CD4-positive, alpha-beta T cell (primary cell): ENCODE measurements at regions not wholly inside any gene's neighbourhood (a gene's known extent, or its start where the extent isn't known, plus 50 kb on each side); places are given as distances from the start of the nearest gene placed in this dataset.
"Not testable (repeated sequence)": the region's sequence is repeated elsewhere in the genome, so short reads cannot be mapped to it uniquely, and the experiment has no call there.

Experiments used
- ATAC-seq: fragments of 200-7000 bp; cut with Tn5 transposase; one replicate; pipeline ENCODE4 v1.10.0; 2022; ENCODE audit warnings: mild to moderate bottlenecking; ENCODE audit not compliant: poor library complexity
- CTCF ChIA-PET: fragments of 350-600 bp; sonication (Branson Sonifier 250); formaldehyde crosslinking; loops from one replicate; lab custom pipeline; 2021; ENCODE audit warnings: antibody characterized with exemption, inconsistent platforms; lab: Charles Lee
- POLR2A ChIA-PET: fragments of 350-600 bp; sonication (Branson Sonifier 250); formaldehyde crosslinking; loops from one replicate; lab custom pipeline; 2021; ENCODE audit warnings: antibody characterized with exemption, inconsistent platforms; lab: Charles Lee
- DNase-seq, 14 experiments: peaks; one replicate each; pipeline ENCODE4 v3.0.0-alpha.2; 2013 to 2020; ENCODE audit warnings: mixed read lengths in 2 of 14
- H3K27ac ChIP-seq, 2 donors: one replicate each; pipeline versions ENCODE4 v1.5.1 to v1.7.0; 2013; ENCODE audit warnings: low read length in 2 of 2, low read depth in 1 of 2, mild to moderate bottlenecking in 1 of 2
- H3K27me3 ChIP-seq, 2 experiments: 1 replicate in 1 of 2; 2 replicates in 1 of 2; pipeline versions ENCODE4 v1.6.1 to v1.7.0; 2013; ENCODE audit warnings: low read length in 2 of 2, control low read depth in 1 of 2, mild to moderate bottlenecking in 1 of 2, moderate library complexity in 1 of 2; ENCODE audit not compliant: insufficient read depth in 2 of 2, control insufficient read depth in 1 of 2
- H3K36me3 ChIP-seq: one replicate; pipeline ENCODE4 v1.6.1; 2013; ENCODE audit warnings: low read length, control low read depth; ENCODE audit not compliant: insufficient read depth
- H3K4me1 ChIP-seq: one replicate; pipeline ENCODE4 v1.6.1; 2013; ENCODE audit warnings: low read length, control low read depth; ENCODE audit not compliant: insufficient read depth
- H3K4me3 ChIP-seq: one replicate; pipeline ENCODE4 v1.5.1; 2013; ENCODE audit warnings: mild to moderate bottlenecking, low read length, moderate library complexity
- H3K9me3 ChIP-seq, 2 experiments: 1 replicate in 1 of 2; 2 replicates in 1 of 2; pipeline versions ENCODE4 v1.6.1 to v1.7.0; 2013; ENCODE audit warnings: low read length in 2 of 2, mild to moderate bottlenecking in 2 of 2, control low read depth in 1 of 2, moderate library complexity in 1 of 2; ENCODE audit not compliant: control insufficient read depth in 1 of 2, insufficient read depth in 1 of 2
- H3K27ac Mint-ChIP-seq: one replicate; pipeline ENCODE4 v1.8.0; 2020; ENCODE audit warnings: mixed read lengths
- H3K27me3 Mint-ChIP-seq: one replicate; pipeline ENCODE4 v1.8.0; 2021; ENCODE audit warnings: mixed read lengths
- H3K36me3 Mint-ChIP-seq: one replicate; pipeline ENCODE4 v1.8.0; 2021; ENCODE audit warnings: low read depth, mixed read lengths
- H3K4me1 Mint-ChIP-seq: one replicate; pipeline ENCODE4 v1.8.0; 2021; ENCODE audit warnings: low read depth, mixed read lengths
- H3K4me3 Mint-ChIP-seq: one replicate; pipeline ENCODE4 v1.8.0; 2020; ENCODE audit warnings: mild to moderate bottlenecking, mixed read lengths
- H3K9me3 Mint-ChIP-seq: one replicate; pipeline ENCODE4 v1.8.0; 2020; ENCODE audit warnings: mixed read lengths
- intact Hi-C, 2 experiments: fragments of 100-400 bp; cut with DNase I in 1 of 2; cut with micrococcal nuclease in 1 of 2; formaldehyde crosslinking; loops; one replicate each; pipeline versions ENCODE4 v1.15.1 to v1.9.0; 2023 to 2025; cut with DNase I, micrococcal nuclease
- TF ChIP-seq, protein P1 (sequence below): fragments of 200-600 bp; IDR thresholded peaks from one replicate; pipeline ENCODE4 v1.8.0; 2022; ENCODE audit warnings: antibody characterized with exemption, mild to moderate bottlenecking

DNA sequence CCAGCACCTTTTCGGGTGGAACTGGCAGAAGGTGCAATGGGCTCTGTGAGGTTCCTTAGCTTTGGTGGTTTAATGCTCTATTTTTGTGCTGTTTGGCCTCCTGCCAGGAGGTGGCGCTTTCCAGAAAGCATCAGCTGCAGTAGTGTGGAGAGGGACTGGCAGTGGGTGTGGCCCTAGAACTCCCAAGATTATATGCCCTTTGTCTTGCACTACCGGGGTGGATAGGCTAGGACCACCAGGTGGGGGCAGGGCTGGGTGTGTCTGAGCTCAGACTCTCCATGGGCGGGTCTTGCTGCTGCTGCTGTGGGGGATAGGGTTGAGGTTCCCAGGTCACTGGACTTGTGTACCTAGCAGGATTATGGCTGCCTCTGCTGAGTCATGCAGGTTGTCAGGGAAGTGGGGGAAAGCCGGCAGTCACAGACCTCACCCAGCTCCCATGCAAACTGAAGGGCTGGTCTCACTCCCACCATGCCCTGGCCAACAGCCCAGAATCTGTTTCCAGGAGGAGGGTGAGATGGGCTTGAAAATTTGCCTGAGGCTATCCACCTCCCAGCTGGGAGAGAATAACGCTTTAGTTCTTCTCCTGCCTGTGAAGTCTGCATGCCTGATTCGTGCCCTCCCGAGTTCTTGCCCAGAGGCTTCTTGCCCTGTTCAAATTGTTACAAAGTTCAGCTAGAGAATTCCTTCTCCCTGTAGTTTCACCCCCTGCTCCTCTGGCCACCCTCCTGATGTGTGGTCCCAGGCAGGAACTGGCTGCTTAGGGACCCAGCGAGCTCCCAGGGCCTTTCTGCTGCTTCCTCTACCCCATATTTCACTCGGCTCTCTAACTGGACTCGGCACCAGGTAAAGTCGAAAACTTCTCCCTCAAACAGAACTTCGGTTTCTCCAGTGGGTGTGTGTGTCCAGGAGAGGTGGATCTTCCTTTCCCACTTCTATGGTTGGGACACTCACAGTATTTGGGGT, 76.5 kb upstream of the BTG3 start:
- peak; percentile 23 to 59 (median 40) for DNase-seq
- H3K27ac ChIP-seq: no peak overlapping the region
- H3K27ac Mint-ChIP-seq: no peak overlapping the region
- H3K36me3 Mint-ChIP-seq: no peaks in the 10 kb centered on the region
- H3K4me1 Mint-ChIP-seq: peaks cover 36% of the 10 kb centered on the region
- TF ChIP-seq, protein P1, sequence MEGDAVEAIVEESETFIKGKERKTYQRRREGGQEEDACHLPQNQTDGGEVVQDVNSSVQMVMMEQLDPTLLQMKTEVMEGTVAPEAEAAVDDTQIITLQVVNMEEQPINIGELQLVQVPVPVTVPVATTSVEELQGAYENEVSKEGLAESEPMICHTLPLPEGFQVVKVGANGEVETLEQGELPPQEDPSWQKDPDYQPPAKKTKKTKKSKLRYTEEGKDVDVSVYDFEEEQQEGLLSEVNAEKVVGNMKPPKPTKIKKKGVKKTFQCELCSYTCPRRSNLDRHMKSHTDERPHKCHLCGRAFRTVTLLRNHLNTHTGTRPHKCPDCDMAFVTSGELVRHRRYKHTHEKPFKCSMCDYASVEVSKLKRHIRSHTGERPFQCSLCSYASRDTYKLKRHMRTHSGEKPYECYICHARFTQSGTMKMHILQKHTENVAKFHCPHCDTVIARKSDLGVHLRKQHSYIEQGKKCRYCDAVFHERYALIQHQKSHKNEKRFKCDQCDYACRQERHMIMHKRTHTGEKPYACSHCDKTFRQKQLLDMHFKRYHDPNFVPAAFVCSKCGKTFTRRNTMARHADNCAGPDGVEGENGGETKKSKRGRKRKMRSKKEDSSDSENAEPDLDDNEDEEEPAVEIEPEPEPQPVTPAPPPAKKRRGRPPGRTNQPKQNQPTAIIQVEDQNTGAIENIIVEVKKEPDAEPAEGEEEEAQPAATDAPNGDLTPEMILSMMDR: peak; percentile 30
- H3K36me3 ChIP-seq: no peaks in the 10 kb centered on the region
- no peak overlapping the region for H3K4me3 Mint-ChIP-seq
- peaks cover 15% of the 10 kb centered on the region for H3K4me1 ChIP-seq
- no peak for ATAC-seq
- no peaks in the 10 kb centered on the region for H3K9me3 ChIP-seq
- intact Hi-C loops: loop anchor here (2.0 to 5.0 kb wide), 2 partner anchors 123 to 130 kb away; partner anchors contain the start of gene C21orf91 (in 1 of the 2)
- no peak overlapping the region for H3K4me3 ChIP-seq
- H3K9me3 Mint-ChIP-seq: no peaks in the 10 kb centered on the region
- CTCF ChIA-PET: interaction anchor here (0.7 to 2.0 kb wide), 6 partner anchors 8 to 237 kb away, joined by 3 to 4 read pairs (median 4); no protein-coding TSS in a partner anchor
- H3K27me3 Mint-ChIP-seq: no peaks in the 10 kb centered on the region
- no peaks in the 10 kb centered on the region for H3K27me3 ChIP-seq
- POLR2A ChIA-PET: no interaction called here

DNA sequence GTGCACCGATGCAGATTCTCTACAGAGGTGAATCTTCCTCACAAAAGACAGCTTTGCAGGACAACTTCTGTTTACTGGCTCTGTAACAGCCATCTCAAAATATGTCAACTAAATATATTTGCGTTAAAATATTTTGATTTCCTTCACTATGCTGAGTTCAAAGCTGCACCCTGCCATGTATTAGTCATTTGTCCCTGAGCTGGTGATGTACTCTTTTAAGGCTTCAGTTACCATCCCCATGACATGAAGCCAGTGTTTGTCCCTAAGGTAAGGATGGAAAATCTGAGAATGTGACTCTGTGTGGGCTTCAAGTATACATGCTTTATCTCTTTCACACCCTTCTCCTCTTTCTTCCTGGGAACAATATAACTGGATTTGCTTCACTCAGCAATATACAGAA, 70.2 kb upstream of the BTG3 start:
- no peaks in the 10 kb centered on the region for H3K36me3 ChIP-seq
- Mint-ChIP-seq H3K27me3 (no peaks in the 10 kb centered on the region), H3K4me3 (no peak overlapping the region), H3K4me1 (peaks cover 20% of the 10 kb centered on the region), H3K27ac (no peak overlapping the region), H3K36me3 (no peaks in the 10 kb centered on the region), H3K9me3 (no peaks in the 10 kb centered on the region)
- CTCF ChIA-PET: no interaction called here
- no peaks in the 10 kb centered on the region for H3K9me3 ChIP-seq
- H3K4me3 ChIP-seq: no peak overlapping the region
- no peak for ATAC-seq
- H3K4me1 ChIP-seq: no peaks in the 10 kb centered on the region
- H3K27ac ChIP-seq: no peak overlapping the region
- intact Hi-C loops: no loop called here
- TF ChIP-seq, protein P1: no peak
- POLR2A ChIA-PET: no interaction called here
- H3K27me3 ChIP-seq: no peaks in the 10 kb centered on the region
- no peak for DNase-seq

DNA sequence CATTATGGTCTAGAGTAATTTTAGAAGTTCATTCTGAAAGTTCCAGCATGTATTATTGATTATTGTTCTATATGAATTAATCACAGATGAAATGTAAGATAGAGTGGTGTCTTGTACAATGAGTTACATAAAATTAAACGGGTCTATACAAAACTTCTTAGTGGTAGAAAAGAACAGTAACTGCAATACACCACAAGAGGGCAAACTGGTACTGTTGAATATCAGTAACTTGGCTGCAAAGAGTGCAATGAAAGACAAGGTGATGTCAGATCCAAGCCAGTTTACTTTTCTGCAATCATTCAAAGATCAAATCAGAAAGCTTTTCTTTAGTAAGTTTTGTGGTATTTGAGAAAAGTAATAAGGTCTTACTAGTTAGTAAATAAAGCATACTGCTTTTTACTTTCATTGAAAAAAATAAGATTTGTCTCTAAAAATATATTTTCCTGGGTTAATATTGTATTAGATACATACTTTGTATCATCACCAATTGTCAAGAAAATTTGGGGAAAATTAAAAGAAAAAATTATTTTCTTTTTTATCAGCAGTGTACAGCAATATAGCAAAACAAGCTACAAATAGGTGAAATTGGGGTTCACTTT, 66.4 kb upstream of the BTG3 start:
- Histone ChIP-seq H3K36me3 (no peaks in the 10 kb centered on the region), H3K27ac (no peak overlapping the region), H3K4me1 (no peaks in the 10 kb centered on the region), H3K4me3 (no peak overlapping the region), H3K27me3 (no peaks in the 10 kb centered on the region), H3K9me3 (no peaks in the 10 kb centered on the region)
- no peak overlapping the region for H3K4me3 Mint-ChIP-seq
- no peaks in the 10 kb centered on the region for H3K36me3 Mint-ChIP-seq
- DNase-seq (peak in 5 of 14 experiments; percentile 1 to 81 (median 79)), ATAC-seq (peak; percentile 97)
- no peak overlapping the region for H3K27ac Mint-ChIP-seq
- no peaks in the 10 kb centered on the region for H3K27me3 Mint-ChIP-seq
- H3K9me3 Mint-ChIP-seq: no peaks in the 10 kb centered on the region
- TF ChIP-seq, protein P1: peak; percentile 81
- POLR2A ChIA-PET: interaction anchor here (0.6 kb wide), 1 partner anchor 96 kb away, joined by 3 read pairs; no protein-coding TSS in a partner anchor
- no peaks in the 10 kb centered on the region for H3K4me1 Mint-ChIP-seq
- CTCF ChIA-PET: interaction anchor here (0.6 to 1.4 kb wide), 6 partner anchors 10 to 246 kb away, joined by 3 to 6 read pairs (median 4); no protein-coding TSS in a partner anchor
- intact Hi-C loops: loop anchor here (1.0 to 5.0 kb wide), 3 partner anchors 143 to 246 kb away; no protein-coding TSS in a partner anchor

DNA sequence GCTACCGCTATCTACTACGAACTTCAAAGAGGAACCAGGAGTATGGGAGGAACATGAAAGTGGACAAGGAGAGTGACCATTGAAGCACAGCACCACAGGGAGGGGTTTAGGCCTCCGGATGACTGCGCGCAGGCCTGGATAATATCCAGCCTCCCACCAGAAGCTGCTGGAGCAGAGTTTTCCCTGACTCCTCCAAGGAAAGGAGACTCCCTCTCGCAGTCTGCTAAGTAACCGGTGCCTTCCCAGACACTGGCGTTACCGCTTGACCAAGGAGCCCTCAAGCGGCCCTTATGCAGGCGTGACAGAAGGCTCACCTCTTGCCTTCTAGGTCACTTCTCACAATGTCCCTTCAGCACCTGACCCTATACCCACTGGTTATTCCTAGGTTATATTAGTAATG, 64.2 kb upstream of the BTG3 start:
- H3K36me3 Mint-ChIP-seq, H3K27ac Mint-ChIP-seq, H3K4me3 Mint-ChIP-seq, H3K36me3 ChIP-seq, H3K27me3 Mint-ChIP-seq, H3K4me1 ChIP-seq, H3K27ac ChIP-seq, ATAC-seq, H3K9me3 Mint-ChIP-seq, H3K4me1 Mint-ChIP-seq, H3K9me3 ChIP-seq, H3K4me3 ChIP-seq, POLR2A ChIA-PET, H3K27me3 ChIP-seq, DNase-seq: not testable (repeated sequence)
- CTCF ChIA-PET: interaction anchor here (0.6 kb wide), 1 partner anchor 251 kb away, joined by 4 read pairs; no protein-coding TSS in a partner anchor
- intact Hi-C loops: loop anchor here in 1 of 2 experiments (5.0 kb wide), 1 partner anchor 145 kb away; no protein-coding TSS in a partner anchor
